ENCODE measurements at regions not wholly inside any gene's neighbourhood (a gene's known extent, or its start where the extent isn't known, plus 50 kb on each side); places are given as distances from the start of the nearest gene placed in this dataset.
A peak's percentile ranks its signal among the peaks of the same experiment; 100 is the strongest.

DNA sequence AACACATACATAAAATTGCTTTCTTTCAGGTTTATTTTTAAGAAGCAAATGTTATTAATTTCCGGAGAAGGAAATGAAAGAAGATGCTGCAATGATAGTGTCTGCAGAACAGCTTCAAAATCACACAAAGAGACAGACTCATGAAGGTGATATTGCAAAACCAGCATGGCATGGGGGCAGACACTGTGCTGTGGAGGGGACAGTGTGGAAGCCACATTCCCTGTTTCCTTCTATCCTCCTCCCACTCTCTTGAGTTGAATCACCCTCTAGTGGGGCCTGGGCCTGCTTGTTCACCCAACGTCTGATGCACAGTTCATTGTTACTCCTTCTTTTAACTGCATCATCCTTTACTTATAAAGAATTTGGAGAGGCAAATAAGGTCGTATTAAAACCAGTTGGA is 104.0 kb upstream of the INSIG1 start:
- intact Hi-C loops (cut with DNase I, micrococcal nuclease) = loop anchor here in 1 of 2 experiments (2.0 to 5.0 kb wide), 3 partner anchors 57 to 266 kb away; partner anchors contain the start of gene PAXIP1
- peaks cover 5% of the 10 kb centered on the region for H3K27me3 Mint-ChIP-seq
- peaks cover 41% of the 10 kb centered on the region for H3K4me1 Mint-ChIP-seq
- no peak for ATAC-seq
- DNase-seq = no peak
- ChIA-PET POLR2A (no interaction called here), CTCF (interaction anchor here (1.1 kb wide), 1 partner anchor 8 kb away, joined by 3 read pairs; no protein-coding TSS in a partner anchor)
- H3K27ac Mint-ChIP-seq = no peak overlapping the region
- peaks cover 19% of the 10 kb centered on the region for H3K36me3 Mint-ChIP-seq (ENCODE audit: low read depth)
- peaks cover 15% of the 10 kb centered on the region for H3K9me3 Mint-ChIP-seq (ENCODE audit: low read depth)
- no peak overlapping the region for H3K4me3 Mint-ChIP-seq

- Mint-ChIP-seq H3K27me3 (peaks cover 5% of the 10 kb centered on the region), H3K9me3 (ENCODE audit: low read depth) (peaks cover 15% of the 10 kb centered on the region), H3K27ac (no peak overlapping the region), H3K4me1 (peaks cover 46% of the 10 kb centered on the region), H3K4me3 (no peak overlapping the region), H3K36me3 (ENCODE audit: low read depth) (peaks cover 19% of the 10 kb centered on the region)
- ChIA-PET CTCF (interaction anchor here (0.8 to 1.1 kb wide), 2 partner anchors 9 to 107 kb away, joined by 3 read pairs; no protein-coding TSS in a partner anchor), POLR2A (no interaction called here)
- intact Hi-C loops (cut with DNase I, micrococcal nuclease) = loop anchor here in 1 of 2 experiments (5.0 kb wide), 2 partner anchors 192 to 267 kb away; partner anchors contain the start of gene PAXIP1
- ATAC-seq (no peak), DNase-seq (no peak)
These were observed 103.1 kb upstream of the INSIG1 start for GRCh38 chr7:155194382-155195140.

DNA sequence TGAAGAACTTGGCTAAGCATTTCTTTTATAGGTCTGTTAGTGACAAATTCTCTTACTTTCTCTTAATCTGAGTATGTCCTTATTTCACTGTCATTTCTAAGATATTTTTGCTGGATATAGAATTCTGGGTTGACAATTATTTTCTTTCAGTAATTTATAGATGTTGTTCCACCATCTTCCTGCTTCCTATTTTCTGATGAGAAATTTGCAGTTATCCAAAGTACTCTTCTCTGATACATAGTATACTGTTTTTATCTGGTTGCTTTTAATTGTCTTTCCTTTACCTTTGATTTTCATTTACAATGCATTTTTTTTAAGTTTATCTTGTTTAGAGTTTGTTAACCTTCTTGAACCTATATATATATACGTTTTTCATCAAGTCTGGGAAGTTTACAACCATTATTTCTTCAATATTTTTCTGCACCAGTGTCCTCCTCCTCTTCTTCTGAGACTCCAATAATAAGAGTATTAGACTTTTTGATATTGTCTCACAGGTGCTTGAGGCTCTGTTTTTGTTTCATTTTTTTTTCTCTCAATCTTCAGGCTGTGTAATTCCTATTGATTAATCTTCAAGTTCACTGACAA is 101.6 kb upstream of the INSIG1 start:
- no peak overlapping the region for H3K27ac Mint-ChIP-seq
- ATAC-seq = no peak
- H3K4me1 Mint-ChIP-seq = peaks cover 47% of the 10 kb centered on the region
- no peak for DNase-seq
- H3K9me3 Mint-ChIP-seq (ENCODE audit: low read depth) = peaks cover 15% of the 10 kb centered on the region
- intact Hi-C loops (cut with DNase I, micrococcal nuclease) = no loop called here
- peaks cover 5% of the 10 kb centered on the region for H3K27me3 Mint-ChIP-seq
- POLR2A ChIA-PET = no interaction called here
- peaks cover 19% of the 10 kb centered on the region for H3K36me3 Mint-ChIP-seq (ENCODE audit: low read depth)
- no peak overlapping the region for H3K4me3 Mint-ChIP-seq
- CTCF ChIA-PET = interaction anchor here (1.3 kb wide), 1 partner anchor 11 kb away, joined by 4 read pairs; no protein-coding TSS in a partner anchor

DNA sequence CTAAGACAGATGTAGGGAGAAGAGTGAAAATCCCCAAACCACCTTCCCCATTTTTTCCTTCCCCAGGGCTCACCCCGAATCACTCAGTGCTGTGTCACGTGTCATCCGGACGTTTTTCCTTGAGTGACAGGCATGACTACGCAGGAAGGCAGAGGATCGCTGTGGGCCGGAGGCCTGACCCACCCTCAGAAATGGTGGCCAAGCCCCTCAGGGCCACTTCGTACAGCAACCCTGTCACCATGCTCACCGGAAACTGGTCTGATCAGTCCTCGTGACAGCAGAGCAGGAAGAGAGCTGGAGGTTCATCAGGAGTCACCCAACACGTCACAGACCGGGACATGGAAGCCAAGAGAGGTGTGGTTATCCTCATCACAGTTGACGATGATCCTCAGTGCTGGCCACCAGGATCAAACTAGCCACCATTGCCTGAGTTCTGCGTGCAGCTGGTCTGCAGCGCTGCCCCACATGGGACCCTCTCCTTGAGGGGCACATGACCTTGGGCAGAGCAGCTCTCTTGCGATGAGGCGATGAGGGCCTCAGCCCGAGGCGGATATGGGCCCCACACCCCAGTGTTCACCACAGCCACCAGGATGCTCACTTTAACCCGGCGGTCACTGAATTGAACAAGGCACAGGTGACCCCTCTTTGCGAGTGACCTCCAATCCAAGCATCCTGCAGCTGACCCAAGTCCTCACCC is 99.3 kb upstream of the INSIG1 start:
- peaks cover 15% of the 10 kb centered on the region for H3K9me3 Mint-ChIP-seq (ENCODE audit: low read depth)
- ATAC-seq (peak; percentile 3), DNase-seq (no peak)
- H3K36me3 Mint-ChIP-seq (ENCODE audit: low read depth) = peaks cover 19% of the 10 kb centered on the region
- H3K27me3 Mint-ChIP-seq = no peaks in the 10 kb centered on the region
- ChIA-PET POLR2A (interaction anchor here (1.0 kb wide), 1 partner anchor 99 kb away, joined by 3 read pairs; the partner anchor contains the start of gene INSIG1), CTCF (interaction anchor here (0.8 to 1.1 kb wide), 3 partner anchors 9 to 147 kb away, joined by 3 to 5 read pairs (median 4); no protein-coding TSS in a partner anchor)
- peaks cover 37% of the 10 kb centered on the region for H3K4me1 Mint-ChIP-seq
- peak overlapping the region; percentile 43 for H3K4me3 Mint-ChIP-seq
- peak overlapping the region; percentile 91 for H3K27ac Mint-ChIP-seq
- intact Hi-C loops (cut with DNase I, micrococcal nuclease) = no loop called here

DNA sequence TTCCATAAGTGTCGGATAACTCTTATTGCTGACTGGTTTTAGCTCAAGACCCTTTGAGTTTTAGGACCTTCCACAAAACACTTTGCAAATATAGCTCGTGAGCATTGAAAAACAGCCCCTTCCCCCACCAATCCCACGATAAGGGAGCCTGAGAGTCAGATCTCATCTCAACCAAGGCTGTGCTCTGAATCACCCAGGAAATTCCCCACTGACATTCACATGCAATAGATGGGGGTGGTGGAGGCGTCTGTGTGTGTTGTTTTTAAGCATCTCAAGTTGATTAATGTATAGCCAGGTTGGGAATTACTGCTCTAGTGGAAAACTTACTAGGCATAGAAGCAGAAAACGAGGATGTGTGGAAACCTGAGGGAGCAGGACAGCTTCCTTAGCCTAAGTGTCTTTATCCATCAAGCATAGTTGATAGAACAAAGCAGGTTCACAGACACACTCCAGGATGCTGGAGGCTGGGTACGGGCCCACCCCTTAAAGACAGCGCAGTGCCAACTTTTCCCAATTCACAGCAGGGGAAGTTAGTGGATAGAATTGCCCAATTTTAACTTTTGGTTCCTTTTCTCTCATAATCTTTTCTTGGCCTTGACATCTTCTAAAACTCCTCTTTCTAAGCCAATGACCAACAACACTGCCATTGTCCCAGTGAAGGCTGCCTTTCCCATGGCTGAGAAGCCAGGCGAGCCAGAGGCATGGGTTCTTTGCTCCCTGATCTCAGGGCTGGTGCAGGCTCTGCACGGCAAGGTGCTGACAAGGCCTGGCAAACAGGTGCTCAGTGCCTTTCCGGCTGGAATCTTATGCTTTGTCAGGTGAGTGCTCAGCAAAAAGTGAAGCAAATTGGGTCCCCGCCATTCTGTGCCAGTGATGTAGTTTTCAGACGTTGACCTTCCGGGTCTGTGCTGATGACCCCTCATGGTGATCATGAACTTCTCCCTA is 98.5 kb upstream of the INSIG1 start:
- Mint-ChIP-seq H3K9me3 (ENCODE audit: low read depth) (peaks cover 15% of the 10 kb centered on the region), H3K27me3 (no peaks in the 10 kb centered on the region), H3K4me1 (peaks cover 37% of the 10 kb centered on the region), H3K4me3 (peak overlapping the region; percentile 43), H3K36me3 (ENCODE audit: low read depth) (peaks cover 19% of the 10 kb centered on the region), H3K27ac (peak overlapping the region; percentile 91)
- intact Hi-C loops (cut with DNase I, micrococcal nuclease) = no loop called here
- peak; percentile 79 for DNase-seq
- ATAC-seq = peak; percentile 96
- CTCF ChIA-PET = interaction anchor here (0.8 to 1.6 kb wide), 4 partner anchors 10 to 146 kb away, joined by 3 to 5 read pairs (median 4); no protein-coding TSS in a partner anchor
- POLR2A ChIA-PET = interaction anchor here (1.0 kb wide), 1 partner anchor 98 kb away, joined by 3 read pairs; the partner anchor contains the start of gene INSIG1

- Mint-ChIP-seq H3K9me3 (ENCODE audit: low read depth) (peaks cover 9% of the 10 kb centered on the region), H3K4me3 (no peak overlapping the region), H3K27me3 (no peaks in the 10 kb centered on the region), H3K36me3 (ENCODE audit: low read depth) (peaks cover 20% of the 10 kb centered on the region), H3K4me1 (peaks cover 57% of the 10 kb centered on the region), H3K27ac (peak overlapping the region; percentile 67)
- ATAC-seq (no peak), DNase-seq (no peak)
- ChIA-PET POLR2A (no interaction called here), CTCF (no interaction called here)
- intact Hi-C loops (cut with DNase I, micrococcal nuclease) = no loop called here
These were observed 96.2 kb upstream of the INSIG1 start for GRCh38 chr7:155201325-155202087.

GRCh38 chr7:155202106-155202871 is 95.4 kb upstream of the INSIG1 start:
- ATAC-seq (no peak), DNase-seq (no peak)
- Mint-ChIP-seq H3K27ac (peak overlapping the region; percentile 67), H3K27me3 (no peaks in the 10 kb centered on the region), H3K4me1 (peaks cover 64% of the 10 kb centered on the region), H3K9me3 (ENCODE audit: low read depth) (peaks cover 2% of the 10 kb centered on the region), H3K36me3 (ENCODE audit: low read depth) (peaks cover 14% of the 10 kb centered on the region), H3K4me3 (no peak overlapping the region)
- CTCF ChIA-PET = no interaction called here
- intact Hi-C loops (cut with DNase I, micrococcal nuclease) = no loop called here
- POLR2A ChIA-PET = no interaction called here

DNA sequence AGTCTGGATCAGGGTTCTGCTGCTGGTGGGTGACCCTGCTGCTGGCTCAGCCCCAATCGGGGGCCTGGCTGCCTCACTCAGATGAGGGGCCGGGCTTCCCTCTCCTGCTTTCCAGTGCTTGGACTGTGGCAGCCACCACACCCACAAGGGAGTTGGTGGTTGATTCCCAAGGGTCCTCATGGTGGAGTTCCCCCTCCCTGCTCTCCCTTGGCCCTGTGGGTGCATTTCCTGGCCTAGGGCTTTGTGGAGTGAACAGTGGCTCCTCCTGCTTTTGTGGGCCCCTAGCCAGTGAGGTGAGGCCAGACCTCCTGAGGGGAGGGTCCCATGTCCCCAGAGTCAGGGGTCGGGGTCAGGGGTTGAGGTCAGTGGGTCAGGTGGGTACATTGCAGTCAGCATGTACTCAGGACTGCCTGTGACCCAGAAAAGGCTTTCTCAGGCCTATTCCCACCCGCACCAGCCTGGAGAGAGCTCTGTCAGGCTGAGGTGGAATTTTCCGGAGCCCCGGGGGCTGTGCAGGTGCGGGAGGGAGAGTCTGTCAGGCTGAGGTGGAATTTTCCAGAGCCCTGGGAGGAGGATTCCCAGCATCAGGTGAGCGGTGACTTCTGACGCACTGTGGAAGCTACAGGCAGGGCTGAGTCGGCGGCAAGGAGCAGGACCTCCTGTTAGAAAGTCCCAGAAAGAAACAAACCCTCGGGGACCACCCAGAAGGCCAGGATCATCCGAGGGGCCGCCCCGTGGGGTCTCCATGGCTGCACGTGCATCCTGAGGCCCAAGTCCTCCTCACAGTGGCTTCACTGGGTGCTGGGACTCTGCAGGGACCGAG is 94.4 kb upstream of the INSIG1 start:
- intact Hi-C loops (cut with DNase I, micrococcal nuclease) = no loop called here
- ChIA-PET CTCF (interaction anchor here (0.9 to 3.1 kb wide), 3 partner anchors 13 to 142 kb away, joined by 3 to 16 read pairs (median 4); no protein-coding TSS in a partner anchor), POLR2A (no interaction called here)
- Mint-ChIP-seq H3K9me3 (ENCODE audit: low read depth) (peaks cover 2% of the 10 kb centered on the region), H3K27me3 (no peaks in the 10 kb centered on the region), H3K36me3 (ENCODE audit: low read depth) (peaks cover 9% of the 10 kb centered on the region), H3K27ac (peak overlapping the region; percentile 53), H3K4me1 (peaks cover 66% of the 10 kb centered on the region), H3K4me3 (no peak overlapping the region)
- DNase-seq (no peak), ATAC-seq (no peak)
